HG03175 (cell line): ENCODE measurements at regions not wholly inside any gene's neighbourhood (a gene's known extent, or its start where the extent isn't known, plus 50 kb on each side); places are given as distances from the start of the nearest gene placed in this dataset.
"Not testable (repeated sequence)": the region's sequence is repeated elsewhere in the genome, so short reads cannot be mapped to it uniquely, and the experiment has no call there.

Experiments used
- ATAC-seq: cut with Tn5 transposase; IDR thresholded peaks from one replicate; pipeline ENCODE4 v1.9.1; 2021; ENCODE audit warnings: mild to moderate bottlenecking, moderate library complexity; ENCODE audit not compliant: unreplicated experiment

- ATAC-seq: no peak
Measured at GRCh38 chr2:59851836-59852475, 701.5 kb downstream of the BCL11A start.

GRCh38 chr2:59850554-59850953 is 702.9 kb downstream of the BCL11A start:
- ATAC-seq: no peak

GRCh38 chr2:59833941-59834340 is 719.5 kb downstream of the BCL11A start:
- ATAC-seq: no peak

GRCh38 chr2:59830601-59831000 is 722.9 kb downstream of the BCL11A start:
- ATAC-seq: no peak

GRCh38 chr2:59827677-59828076 is 725.8 kb downstream of the BCL11A start:
- no peak for ATAC-seq

- no peak for ATAC-seq
Measured at GRCh38 chr2:59826177-59826576, 727.3 kb downstream of the BCL11A start.

- no peak for ATAC-seq
Measured at GRCh38 chr2:59824314-59824713, 729.1 kb downstream of the BCL11A start.

- no peak for ATAC-seq
Measured at GRCh38 chr2:59816075-59816474, 737.4 kb downstream of the BCL11A start.

GRCh38 chr2:59810283-59810682 is 743.2 kb downstream of the BCL11A start:
- ATAC-seq: not testable (repeated sequence)

GRCh38 chr2:59806486-59806885 is 747.0 kb downstream of the BCL11A start:
- no peak for ATAC-seq

GRCh38 chr2:59804732-59805131 is 748.7 kb downstream of the BCL11A start:
- ATAC-seq: no peak

GRCh38 chr2:59803586-59803985 is 749.9 kb downstream of the BCL11A start:
- ATAC-seq: no peak

GRCh38 chr2:59798687-59799232 is 754.7 kb downstream of the BCL11A start:
- ATAC-seq: no peak

GRCh38 chr2:59791004-59791618 is 762.3 kb downstream of the BCL11A start:
- no peak for ATAC-seq

- ATAC-seq: no peak
Measured at GRCh38 chr2:59790186-59791003, 763.1 kb downstream of the BCL11A start.

- no peak for ATAC-seq
Measured at GRCh38 chr2:59789523-59789922, 763.9 kb downstream of the BCL11A start.

- ATAC-seq: no peak
Measured at GRCh38 chr2:59787095-59787494, 766.4 kb downstream of the BCL11A start.

- ATAC-seq: no peak
Measured at GRCh38 chr2:59786684-59787083, 766.8 kb downstream of the BCL11A start.

GRCh38 chr2:59779571-59779970 is 773.9 kb downstream of the BCL11A start:
- ATAC-seq: no peak

- ATAC-seq: no peak
Measured at GRCh38 chr2:59777120-59777519, 776.3 kb downstream of the BCL11A start.

- ATAC-seq: no peak
Measured at GRCh38 chr2:59776726-59777008, 776.8 kb downstream of the BCL11A start.
